H1 (cell line): ENCODE measurements at regions not wholly inside any gene's neighbourhood (a gene's known extent, or its start where the extent isn't known, plus 50 kb on each side); places are given as distances from the start of the nearest gene placed in this dataset.

Experiments used
- CTCF ChIA-PET: fragments of 300-600 bp; sonication (Branson Sonifier 250); formaldehyde crosslinking; loops from one replicate; lab custom pipeline; 2021; ENCODE audit not compliant: partially characterized antibody; lab: Charles Lee
- POLR2A ChIA-PET: fragments of 300-600 bp; sonication (Branson Sonifier 250); formaldehyde crosslinking; loops from one replicate; lab custom pipeline; 2021; ENCODE audit warnings: inconsistent platforms; ENCODE audit not compliant: partially characterized antibody; lab: Charles Lee
- DNase-seq, 2 experiments: peaks; one replicate each; pipeline versions ENCODE4 v3.0.0 to v3.0.0-alpha.2; 2010 to 2022; ENCODE audit warnings: low spot score in 2 of 2, low read depth in 1 of 2, mixed read lengths in 1 of 2
- FAIRE-seq: peaks from 2 replicates; lab custom pipeline; 2011; peaks lifted over from hg19 to GRCh38; lab: Jason Lieb, UNC
- H2AFZ ChIP-seq: 2 replicates; pipeline ENCODE4 v1.8.1; 2012; ENCODE audit warnings: low read length, inconsistent platforms
- H2AK5ac ChIP-seq: 2 replicates; pipeline ENCODE4 v1.6.1; 2013; ENCODE audit warnings: low read depth, low read length
- H2BK120ac ChIP-seq: replicated peaks from 2 replicates; pipeline ENCODE3; 2013; ENCODE audit warnings: low read depth, low read length, inconsistent platforms
- H2BK12ac ChIP-seq: 2 replicates; pipeline ENCODE4 v1.6.1; 2013; ENCODE audit warnings: low read depth, low read length
- H2BK15ac ChIP-seq: 2 replicates; pipeline ENCODE4 v1.6.1; 2013; ENCODE audit warnings: low read length
- H2BK20ac ChIP-seq: 2 replicates; pipeline ENCODE4 v1.6.1; 2013; ENCODE audit warnings: low read length
- H2BK5ac ChIP-seq: 2 replicates; pipeline ENCODE4 v1.6.1; 2013; ENCODE audit warnings: low read depth, low read length
- H3K14ac ChIP-seq: 2 replicates; pipeline ENCODE4 v1.6.1; 2013; ENCODE audit warnings: inconsistent platforms; ENCODE audit not compliant: insufficient read length
- H3K18ac ChIP-seq: 2 replicates; pipeline ENCODE4 v1.6.1; 2013; ENCODE audit warnings: low read length; ENCODE audit errors: extremely low read depth
- H3K23ac ChIP-seq: 2 replicates; pipeline ENCODE4 v1.6.1; 2013; ENCODE audit warnings: inconsistent platforms; ENCODE audit not compliant: insufficient read length
- H3K23me2 ChIP-seq: 2 replicates; pipeline ENCODE4 v1.6.1; 2013; ENCODE audit warnings: low read depth, low read length
- H3K27ac ChIP-seq: 2 replicates; pipeline ENCODE4 v1.6.1; 2011; ENCODE audit warnings: low read depth, low read length, inconsistent platforms
- H3K27me3 ChIP-seq, 4 experiments: replicated peaks in 1 of 4; 1 replicate in 1 of 4; 2 replicates in 3 of 4; pipeline versions ENCODE4 v1.6.1 to v1.8.1; 2011 to 2013; ENCODE audit warnings: low read length in 3 of 4, mild to moderate bottlenecking in 3 of 4, inconsistent platforms in 2 of 4, mixed read lengths in 2 of 4, moderate library complexity in 1 of 4; ENCODE audit not compliant: control insufficient read depth in 3 of 4, insufficient read depth in 3 of 4; ENCODE audit errors: extremely low read depth in 1 of 4
- H3K36me3 ChIP-seq, 4 experiments: 2 replicates each; pipeline versions ENCODE4 v1.6.1 to v1.8.1; 2011 to 2013; ENCODE audit warnings: mild to moderate bottlenecking in 4 of 4, low read length in 3 of 4, moderate library complexity in 2 of 4, control low read depth in 1 of 4, inconsistent platforms in 1 of 4; ENCODE audit not compliant: insufficient read depth in 4 of 4, control insufficient read depth in 2 of 4
- H3K4ac ChIP-seq: replicated peaks from 2 replicates; pipeline ENCODE3; 2013; ENCODE audit warnings: low read length, low read depth, mixed read lengths, inconsistent platforms; ENCODE audit not compliant: insufficient read length
- H3K4me1 ChIP-seq, 4 experiments: replicated peaks in 1 of 4; 1 replicate in 1 of 4; 2 replicates in 3 of 4; pipeline versions ENCODE4 v1.6.1 to v1.8.1; 2011 to 2013; ENCODE audit warnings: low read length in 3 of 4, inconsistent platforms in 2 of 4, mixed read lengths in 1 of 4; ENCODE audit not compliant: insufficient read depth in 4 of 4, control insufficient read depth in 3 of 4
- H3K4me2 ChIP-seq, 2 experiments: 2 replicates each; pipeline versions ENCODE4 v1.6.1 to v1.8.1; 2011 to 2013; ENCODE audit warnings: low read depth in 2 of 2, low read length in 2 of 2, control low read depth in 1 of 2, inconsistent platforms in 1 of 2, mild to moderate bottlenecking in 1 of 2; ENCODE audit not compliant: insufficient read depth in 1 of 2
- H3K4me3 ChIP-seq, 4 experiments: fragments of 200-600, 300-600 bp in 1 of 4; sonication (generic), shearing (Covaris generic), sonication (Bioruptor Twin) in 1 of 4; 2 replicates each; pipeline versions ENCODE4 v1.5.1 to v1.8.1; 2011 to 2016; ENCODE audit warnings: low read length in 4 of 4, low read depth in 3 of 4, control low read depth in 2 of 4, inconsistent platforms in 2 of 4, mild to moderate bottlenecking in 2 of 4, mixed read lengths in 1 of 4, moderate library complexity in 1 of 4; ENCODE audit not compliant: insufficient read depth in 2 of 4; ENCODE audit errors: extremely low read depth in 1 of 4
- H3K56ac ChIP-seq: replicated peaks from 2 replicates; pipeline ENCODE3; 2013; ENCODE audit warnings: low read depth, mild to moderate bottlenecking, mixed read lengths, low read length, inconsistent platforms; ENCODE audit not compliant: insufficient read length
- H3K79me1 ChIP-seq: 2 replicates; pipeline ENCODE4 v1.6.1; 2013; ENCODE audit warnings: low read depth, low read length, control low read depth
- H3K79me2 ChIP-seq, 2 experiments: 2 replicates each; pipeline versions ENCODE4 v1.6.1 to v1.8.1; 2012 to 2013; ENCODE audit warnings: low read length in 2 of 2, mild to moderate bottlenecking in 2 of 2, inconsistent platforms in 1 of 2; ENCODE audit not compliant: insufficient read depth in 2 of 2, control insufficient read depth in 1 of 2
- H3K9ac ChIP-seq, 4 experiments: replicated peaks in 1 of 4; 1 replicate in 1 of 4; 2 replicates in 3 of 4; pipeline versions ENCODE4 v1.6.1 to v1.8.1; 2011 to 2013; ENCODE audit warnings: low read depth in 3 of 4, low read length in 3 of 4, control low read depth in 2 of 4, mild to moderate bottlenecking in 2 of 4, moderate library complexity in 2 of 4, inconsistent platforms in 1 of 4; ENCODE audit errors: extremely low read depth in 1 of 4
- H3K9me3 ChIP-seq, 2 experiments: 2 replicates each; pipeline versions ENCODE4 v1.6.1 to v1.8.1; 2012 to 2013; ENCODE audit warnings: mild to moderate bottlenecking in 2 of 2, moderate library complexity in 2 of 2, control low read depth in 1 of 2, inconsistent platforms in 1 of 2, low read depth in 1 of 2, low read length in 1 of 2, mixed read lengths in 1 of 2; ENCODE audit not compliant: insufficient read depth in 2 of 2
- H4K20me1 ChIP-seq, 2 experiments: replicated peaks in 1 of 2; 2 replicates each; pipeline versions ENCODE3 to v1.8.1; 2011 to 2013; ENCODE audit warnings: inconsistent platforms in 2 of 2, low read length in 2 of 2, mild to moderate bottlenecking in 1 of 2; ENCODE audit not compliant: insufficient read depth in 2 of 2, control insufficient read depth in 1 of 2
- H4K5ac ChIP-seq: 2 replicates; pipeline ENCODE4 v1.6.1; 2013; ENCODE audit warnings: low read length, low read depth, mixed read lengths, inconsistent platforms; ENCODE audit not compliant: insufficient read length
- H4K8ac ChIP-seq: 2 replicates; pipeline ENCODE4 v1.8.0; 2013; ENCODE audit warnings: mild to moderate bottlenecking, moderate library complexity, low read length, inconsistent platforms; ENCODE audit not compliant: insufficient read depth; ENCODE audit errors: extremely low read depth
- H4K91ac ChIP-seq: replicated peaks from 2 replicates; pipeline ENCODE3; 2013; ENCODE audit warnings: low read length, mixed read lengths, inconsistent platforms; ENCODE audit not compliant: insufficient read length
- ASH2L ChIP-seq: fragments of 200-600, 300-600 bp; sonication (generic); IDR thresholded peaks from one replicate; pipeline ENCODE4 v1.7.1; 2017; ENCODE audit warnings: low read length
- HDAC6 ChIP-seq: IDR thresholded peaks from one replicate; pipeline ENCODE4 v1.7.1; 2012; ENCODE audit warnings: low read depth, mild to moderate bottlenecking, inconsistent platforms, low read length, moderate library complexity
- KDM5A ChIP-seq: fragments of 200-600 bp; IDR thresholded peaks from 2 replicates; pipeline ENCODE4 v1.7.1; 2012; ENCODE audit warnings: mild to moderate bottlenecking, low read length, inconsistent platforms, mixed read lengths
- POLR2A ChIP-seq, 2 experiments: IDR thresholded peaks; 1 replicate in 1 of 2; 2 replicates in 1 of 2; pipeline ENCODE4 v1.6.1; 2011; ENCODE audit warnings: low read depth in 2 of 2, low read length in 2 of 2, mild to moderate bottlenecking in 2 of 2; ENCODE audit errors: control extremely low read depth in 1 of 2
- SUZ12 ChIP-seq: fragments of 200-600 bp; sonication (generic); IDR thresholded peaks from 2 replicates; pipeline ENCODE4 v1.6.1; 2012; ENCODE audit warnings: mild to moderate bottlenecking, inconsistent platforms, low read length, moderate library complexity, mixed read lengths
- YY1 ChIP-seq: IDR thresholded peaks from 2 replicates; pipeline ENCODE4 v1.6.1; 2011; ENCODE audit warnings: low read depth, mild to moderate bottlenecking, low read length
- WGBS, 2 experiments: shearing (Covaris generic) in 1 of 2; methylation state at CpG; one replicate each; pipeline versions ENCODE4 v1.1.6 to v1.1.7; 2013 to 2015; ENCODE audit warnings: low lambda C conversion rate in 2 of 2, mixed read lengths in 2 of 2, inconsistent platforms in 1 of 2, low coverage in 1 of 2, missing lambda C conversion rate in 1 of 2; ENCODE audit not compliant: insufficient replicate concordance in 2 of 2, insufficient coverage in 1 of 2, insufficient read length in 1 of 2; ENCODE audit errors: extremely low coverage in 1 of 2, missing lambda C conversion rate in 1 of 2; 5-methylcytosine and 5-hydroxymethylcytosine counted together

GRCh38 chr6:21847711-21848480 lies 254.3 kb downstream of the SOX4 start:
- no peak overlapping the region for H3K18ac ChIP-seq
- WGBS, 2 experiments, result 89% methylated on average over 5 of the region's 5 CpGs; no CpG with 5 or more reads in 1 of the 2 experiments
- no peak overlapping the region for H3K14ac ChIP-seq
- peaks cover 2% of the 10 kb centered on the region; the same call in 1 of the 2 replicates for H3K79me1 ChIP-seq
- no peak overlapping the region for H2BK15ac ChIP-seq
- no peak overlapping the region for H3K4ac ChIP-seq
- no peak overlapping the region for H4K91ac ChIP-seq
- no peak overlapping the region for H2BK5ac ChIP-seq
- H3K23me2 ChIP-seq, result no peaks in the 10 kb centered on the region
- H2AFZ ChIP-seq, result no peak overlapping the region
- H2BK20ac ChIP-seq, result no peak overlapping the region
- H3K9ac ChIP-seq, result no peak overlapping the region
- H3K56ac ChIP-seq, result no peak overlapping the region
- no peaks in the 10 kb centered on the region for H3K9me3 ChIP-seq
- H2BK120ac ChIP-seq, result no peak overlapping the region
- no peak overlapping the region for H2BK12ac ChIP-seq
- peaks cover 0 to 3% (median 0%) of the 10 kb centered on the region in 4 experiments; a peak in 2 of 8 replicates for H3K36me3 ChIP-seq
- POLR2A ChIA-PET, result interaction anchor here (1.2 to 1.4 kb wide), 2 partner anchors 9 to 22 kb away, joined by 3 read pairs; no protein-coding TSS in a partner anchor
- H4K5ac ChIP-seq, result no peak overlapping the region
- H4K20me1 ChIP-seq, result peaks cover 6 to 7% of the 10 kb centered on the region in 2 experiments
- H3K4me1 ChIP-seq, result peaks cover 4 to 21% (median 17%) of the 10 kb centered on the region in 4 experiments; a peak in 5 of 7 replicates
- H3K4me2 ChIP-seq, result no peak overlapping the region
- no peaks in the 10 kb centered on the region; a peak in 1 of 7 replicates for H3K27me3 ChIP-seq
- H2AK5ac ChIP-seq, result no peak overlapping the region
- FAIRE-seq (no peak), DNase-seq (no peak)
- TF ChIP-seq HDAC6 (no peak), POLR2A (IDR thresholded peaks at IDR 0.05; ENCODE audit: control extremely low read depth in 1 of 2, low read depth in 2 of 2, low read length in 2 of 2) (no peak), ASH2L (no peak), YY1 (no peak), SUZ12 (no peak), KDM5A (no peak)
- H3K27ac ChIP-seq, result no peak overlapping the region
- peaks cover 3 to 59% of the 10 kb centered on the region in 2 experiments for H3K79me2 ChIP-seq
- H4K8ac ChIP-seq, result no peak overlapping the region
- H3K23ac ChIP-seq, result no peak overlapping the region
- no peak overlapping the region for H3K4me3 ChIP-seq
- CTCF ChIA-PET, result interaction anchor here (0.9 to 1.7 kb wide), 4 partner anchors 12 to 88 kb away, joined by 3 to 5 read pairs (median 4); no protein-coding TSS in a partner anchor
